Esophagus muscularis mucosa (tissue), 3 donors: ENCODE measurements at regions not wholly inside any gene's neighbourhood (a gene's known extent, or its start where the extent isn't known, plus 50 kb on each side); places are given as distances from the start of the nearest gene placed in this dataset.

Experiments
- CTCF ChIP-seq, 3 experiments: fragments of 200-600 bp in 2 of 3; fragments of 450-650 bp in 1 of 3; sonication (generic) in 2 of 3; IDR thresholded peaks; one replicate each; pipeline ENCODE4 v1.5.1; 2017 to 2019; ENCODE audit warnings: antibody characterized with exemption in 3 of 3, mild to moderate bottlenecking in 2 of 3, moderate library complexity in 1 of 3
- POLR2AphosphoS5 ChIP-seq, 2 donors: sonication (generic); formaldehyde crosslinking; IDR thresholded peaks; one replicate each; pipeline ENCODE4 v1.6.1; 2017; ENCODE audit warnings: antibody characterized with exemption in 2 of 2

DNA sequence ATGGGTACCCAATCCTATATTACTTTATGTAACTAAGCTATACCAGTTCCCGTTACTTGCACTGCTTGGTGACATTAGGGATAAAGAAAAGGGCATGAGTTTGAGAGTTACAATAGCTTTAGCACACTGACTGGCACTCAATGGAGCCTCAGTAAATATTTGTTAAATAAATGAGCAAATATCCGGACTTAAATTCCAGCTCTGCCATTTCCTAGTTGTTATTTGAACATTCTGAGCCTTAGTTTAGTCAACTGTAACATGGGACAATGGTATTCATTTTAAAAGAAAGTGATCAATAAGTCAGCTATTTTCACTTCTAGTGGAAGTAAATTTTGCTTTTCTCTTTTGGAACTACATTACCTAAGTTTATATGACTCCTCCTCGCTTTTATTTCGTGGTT, 198.7 kb downstream of the ZC3H11B start:
- TF ChIP-seq CTCF (IDR thresholded peaks at IDR 0.05) (no peak), POLR2AphosphoS5 (IDR thresholded peaks at IDR 0.05) (no peak)
